RPMI8226 (cell line): ENCODE measurements at regions not wholly inside any gene's neighbourhood (a gene's known extent, or its start where the extent isn't known, plus 50 kb on each side); places are given as distances from the start of the nearest gene placed in this dataset.

Source experiments
- DNase-seq: peaks from one replicate; pipeline ENCODE4 v3.0.0-alpha.2; 2015

DNA sequence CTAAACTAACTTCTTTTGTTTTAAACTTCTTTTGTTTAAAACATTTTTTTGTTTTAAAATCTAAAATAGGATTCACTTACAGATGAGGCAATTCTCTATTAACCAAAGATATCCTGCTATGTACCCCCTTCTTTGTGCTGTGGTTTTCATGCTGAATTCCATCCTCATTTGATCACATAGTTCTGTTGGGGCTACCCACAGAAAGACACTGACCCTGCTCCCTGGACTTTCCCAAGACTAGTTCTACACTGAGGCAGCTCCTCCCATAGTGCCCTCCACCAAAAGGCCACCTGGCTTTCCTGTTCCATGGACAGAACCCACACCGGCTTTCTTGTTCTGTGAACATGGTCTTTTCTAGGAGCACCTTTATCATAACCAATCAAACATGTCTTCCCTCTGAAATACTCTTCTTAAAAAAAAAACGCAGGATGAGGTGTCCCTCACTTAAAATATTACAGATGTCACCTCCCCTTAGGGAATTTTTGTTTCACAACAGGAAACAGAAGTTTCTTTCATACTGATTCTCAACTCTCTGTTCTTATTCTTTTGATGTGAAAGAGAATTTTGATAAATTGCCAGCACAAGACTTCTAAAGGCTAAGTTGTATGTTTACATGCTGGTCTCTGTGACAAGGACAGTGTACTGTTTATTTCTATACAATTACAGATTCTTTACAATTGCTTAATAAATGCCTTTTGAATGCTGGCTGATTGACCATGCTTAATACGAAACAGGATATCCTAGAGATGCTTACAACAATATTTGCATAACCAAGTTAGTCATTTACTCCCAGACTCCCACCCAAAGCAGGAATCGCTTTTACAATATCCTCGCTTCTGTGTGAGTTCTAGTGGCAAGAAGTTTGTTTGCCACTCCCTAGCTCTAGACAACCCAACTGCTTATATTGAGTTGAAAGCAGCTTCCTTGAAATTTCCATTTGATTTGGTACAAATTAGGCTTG lies 300.4 kb downstream of the DTWD2 start:
- no peak for DNase-seq

DNA sequence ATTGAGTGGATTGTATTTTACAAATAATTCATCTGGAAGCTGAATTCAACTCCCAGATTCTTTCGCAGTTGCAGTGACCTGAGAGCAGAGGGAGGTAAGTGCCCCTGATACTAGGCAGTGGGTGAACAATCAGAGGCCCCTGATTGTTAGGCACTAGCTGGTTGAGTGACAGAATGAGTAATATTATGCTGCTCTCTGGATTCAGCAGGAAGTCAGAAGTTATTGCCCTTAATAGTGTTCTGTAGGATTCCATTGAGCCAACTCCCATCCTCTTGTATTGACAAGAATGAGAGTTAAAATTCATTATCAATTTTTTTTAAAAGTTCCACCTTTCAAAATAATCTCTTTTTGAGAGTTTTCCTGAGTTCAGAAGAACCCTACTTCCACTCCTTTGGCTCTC lies 301.2 kb downstream of the DTWD2 start:
- no peak for DNase-seq

DNA sequence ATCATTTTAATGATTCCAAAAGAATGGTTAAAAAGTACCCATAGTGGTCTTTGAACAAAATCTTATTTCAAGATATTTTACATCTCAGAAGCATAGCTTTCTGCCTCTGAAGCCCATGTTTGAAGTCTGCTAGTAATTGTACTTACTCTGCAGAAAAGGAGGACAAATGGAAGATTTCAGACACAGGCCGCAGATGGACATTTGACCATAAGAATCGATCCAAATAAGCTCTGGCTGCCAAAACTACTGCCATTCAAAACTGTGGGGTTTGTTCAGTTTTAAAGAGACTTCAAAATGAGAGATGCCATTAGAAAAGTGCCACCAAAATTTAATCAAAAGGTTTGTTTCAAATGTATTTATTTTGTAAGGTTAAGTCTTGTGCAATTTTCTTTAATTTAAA lies 306.7 kb downstream of the DTWD2 start:
- DNase-seq: no peak

DNA sequence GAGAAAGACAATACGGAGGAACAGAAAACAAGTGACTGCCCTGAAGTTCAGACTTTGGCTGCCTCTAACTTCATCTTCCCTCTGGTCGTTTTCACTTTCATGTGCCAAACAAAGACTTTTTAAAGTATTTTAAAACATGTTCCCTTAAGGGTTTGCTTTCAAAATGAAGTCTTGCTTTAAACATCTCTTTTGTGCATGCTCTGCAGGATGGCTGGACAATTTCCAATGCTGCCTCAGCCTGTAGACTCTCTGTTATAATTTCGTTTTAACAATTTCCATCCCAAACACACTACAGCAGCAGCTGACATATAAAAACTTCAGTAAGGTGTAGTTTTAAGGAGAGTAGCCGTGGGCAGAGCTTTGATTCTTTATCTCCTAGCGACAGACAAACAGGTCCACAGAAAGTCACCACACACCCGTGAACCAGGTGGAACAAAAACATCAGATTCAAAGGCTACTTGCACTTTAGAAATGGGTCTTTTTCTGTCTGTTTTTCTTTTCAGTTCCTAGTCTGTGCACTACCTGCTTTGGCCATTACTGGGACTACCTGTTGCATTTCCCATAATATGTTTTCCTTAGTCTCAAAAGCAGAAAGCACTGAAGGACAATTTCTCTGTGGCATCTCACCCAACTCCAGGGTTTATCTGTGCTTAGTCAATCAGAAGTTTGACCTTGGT lies 308.9 kb downstream of the DTWD2 start:
- DNase-seq: no peak

DNA sequence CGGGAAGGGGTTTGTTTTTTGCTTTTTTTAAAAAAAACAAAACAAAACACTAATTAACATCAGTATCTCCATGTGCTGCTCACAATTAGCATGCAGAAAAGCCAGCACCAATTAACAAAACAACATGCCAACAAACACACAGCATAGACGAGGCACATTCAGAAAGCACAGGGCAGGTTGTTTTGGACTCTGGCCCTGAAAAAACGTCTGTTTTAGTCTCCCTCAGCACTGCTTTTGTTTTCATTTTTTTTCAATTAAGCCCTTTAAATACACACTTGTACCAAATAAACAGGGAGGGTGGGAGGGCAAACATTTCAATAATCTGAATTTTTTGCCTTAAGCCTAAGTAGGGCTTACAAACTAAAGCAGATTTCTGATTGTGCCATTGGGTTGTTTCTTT lies 309.6 kb downstream of the DTWD2 start:
- DNase-seq: no peak

DNA sequence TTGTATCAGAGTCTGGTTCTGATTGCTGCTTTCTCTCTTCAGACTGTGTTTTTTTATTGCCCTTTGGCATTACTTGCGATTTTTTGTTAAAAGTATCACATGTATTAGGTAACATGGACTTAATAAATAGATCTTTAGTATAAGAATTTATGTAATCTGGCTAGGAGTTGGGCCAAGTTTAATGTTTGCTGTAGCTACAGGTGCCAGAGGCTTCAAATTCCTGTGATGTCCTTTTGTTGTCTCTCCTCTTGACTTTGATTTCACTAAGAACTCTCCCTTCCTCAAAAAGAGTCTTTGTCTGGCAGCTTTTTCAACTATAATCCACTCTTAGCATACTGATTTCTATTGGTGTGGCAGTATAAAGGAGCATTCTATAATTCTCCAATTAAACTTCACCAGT lies 313.1 kb downstream of the DTWD2 start:
- no peak for DNase-seq

DNA sequence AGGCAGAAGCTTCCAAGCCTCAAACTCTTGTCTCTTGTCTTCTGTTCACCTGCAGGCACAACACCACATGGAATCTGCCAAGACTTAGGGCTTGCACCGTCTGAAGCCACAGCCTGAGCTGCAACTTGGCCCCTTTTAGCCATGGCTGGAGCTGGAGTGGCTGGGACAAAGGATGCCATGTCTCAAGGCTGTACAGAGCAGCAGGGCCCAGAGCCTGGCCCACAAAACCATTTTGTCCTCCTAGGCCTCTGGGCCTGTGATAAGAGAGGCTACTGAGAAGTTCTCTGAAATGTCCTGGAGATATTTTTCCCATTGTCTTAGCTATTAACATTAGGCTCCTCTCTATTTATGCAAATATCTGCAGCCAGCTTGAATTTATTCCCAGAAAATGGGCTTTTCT lies 330.8 kb downstream of the DTWD2 start:
- no peak for DNase-seq

DNA sequence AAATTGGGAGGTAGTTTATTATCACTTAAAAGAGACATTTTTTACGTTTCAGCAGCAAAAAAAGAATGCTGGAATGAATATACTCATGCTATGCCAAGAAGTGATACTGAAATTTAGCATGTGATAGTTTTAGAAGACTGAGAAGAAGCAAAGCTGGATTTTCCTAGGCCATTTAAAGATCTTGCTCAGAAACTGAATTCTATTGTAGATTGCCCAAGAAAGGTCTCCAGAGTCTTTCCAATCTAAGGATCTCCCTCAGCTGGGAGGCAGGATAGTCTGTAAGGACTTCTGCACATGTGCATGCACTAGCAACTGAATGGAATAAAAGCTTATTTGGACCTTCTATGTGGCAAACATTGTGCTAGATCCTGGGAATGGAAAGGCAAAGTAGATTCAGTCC lies 334.5 kb downstream of the DTWD2 start:
- DNase-seq: no peak

DNA sequence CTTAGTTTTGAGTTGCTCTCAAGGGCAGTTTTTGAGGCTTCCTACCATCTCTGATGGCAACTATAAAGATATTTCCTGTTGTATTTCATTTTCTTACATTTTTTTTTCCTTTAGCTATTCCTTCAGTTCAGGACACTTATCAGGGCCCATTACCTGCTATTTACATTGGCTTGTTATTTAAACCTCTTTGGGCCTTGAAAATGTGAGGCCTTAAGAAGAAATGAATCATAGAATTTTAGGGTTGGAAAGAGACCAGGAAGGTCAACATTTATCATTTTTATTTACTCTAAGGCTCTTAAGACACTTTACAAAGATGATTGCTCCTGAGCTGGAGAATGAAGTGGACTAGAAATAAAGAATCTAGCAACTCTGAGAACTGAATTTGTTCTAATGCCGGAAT lies 335.2 kb downstream of the DTWD2 start:
- DNase-seq: no peak

DNA sequence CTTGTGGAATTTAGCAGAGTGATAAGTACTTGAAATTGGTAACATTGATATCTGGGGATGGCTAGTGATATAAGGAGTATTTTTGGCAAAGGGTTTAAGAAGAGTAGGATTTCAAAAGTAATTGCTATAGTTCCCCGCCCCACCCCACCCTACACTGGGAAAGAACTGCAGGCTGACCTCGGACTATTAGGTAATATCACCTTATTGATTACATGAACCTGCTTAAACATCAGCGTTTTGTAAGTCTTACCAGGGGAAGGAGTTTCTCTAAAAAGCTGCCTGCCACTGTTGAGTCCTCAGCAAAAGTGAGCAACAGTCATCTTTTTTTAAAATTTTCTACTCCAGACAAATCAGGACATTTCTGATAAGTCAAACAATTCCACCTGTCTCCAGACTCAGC lies 337.3 kb downstream of the DTWD2 start:
- no peak for DNase-seq

DNA sequence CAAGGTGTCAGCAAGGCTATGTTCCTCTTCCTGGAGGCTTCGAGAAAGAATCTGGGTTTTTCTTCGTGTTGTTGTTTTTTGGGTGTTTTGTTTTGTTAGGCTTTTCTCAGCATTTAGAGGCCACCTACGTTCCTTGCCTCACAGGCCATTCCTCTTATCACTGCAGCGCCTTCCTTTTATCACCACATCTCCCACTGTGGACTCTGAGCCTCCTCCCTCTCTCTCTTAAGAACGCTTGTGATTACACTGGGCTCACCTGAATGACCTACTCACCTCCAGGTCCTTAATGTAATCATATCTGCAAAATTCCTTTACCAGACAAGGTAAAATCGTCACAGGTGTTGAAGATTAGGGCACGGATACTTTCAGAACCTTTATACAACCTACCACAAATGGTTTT lies 340.8 kb downstream of the DTWD2 start:
- no peak for DNase-seq

DNA sequence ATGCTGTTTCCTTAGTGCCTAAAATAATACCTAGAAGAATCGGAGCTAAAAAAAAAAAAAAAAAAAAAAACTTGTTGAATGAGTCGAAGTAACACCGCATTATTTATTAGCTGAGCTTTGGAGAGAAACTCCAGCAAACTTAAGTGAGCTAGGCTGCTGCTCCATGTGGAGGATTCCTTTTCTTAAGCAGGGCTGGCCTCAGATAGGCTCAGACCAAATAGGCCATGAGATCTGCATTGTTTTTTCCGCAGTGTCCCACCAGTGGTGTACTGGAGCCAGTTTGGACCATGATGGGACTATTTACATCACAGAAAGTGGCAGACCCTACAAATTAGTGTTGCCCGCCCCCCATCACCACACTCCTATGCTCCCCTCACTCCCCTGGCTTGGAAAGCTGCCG lies 341.4 kb downstream of the DTWD2 start:
- DNase-seq: no peak

DNA sequence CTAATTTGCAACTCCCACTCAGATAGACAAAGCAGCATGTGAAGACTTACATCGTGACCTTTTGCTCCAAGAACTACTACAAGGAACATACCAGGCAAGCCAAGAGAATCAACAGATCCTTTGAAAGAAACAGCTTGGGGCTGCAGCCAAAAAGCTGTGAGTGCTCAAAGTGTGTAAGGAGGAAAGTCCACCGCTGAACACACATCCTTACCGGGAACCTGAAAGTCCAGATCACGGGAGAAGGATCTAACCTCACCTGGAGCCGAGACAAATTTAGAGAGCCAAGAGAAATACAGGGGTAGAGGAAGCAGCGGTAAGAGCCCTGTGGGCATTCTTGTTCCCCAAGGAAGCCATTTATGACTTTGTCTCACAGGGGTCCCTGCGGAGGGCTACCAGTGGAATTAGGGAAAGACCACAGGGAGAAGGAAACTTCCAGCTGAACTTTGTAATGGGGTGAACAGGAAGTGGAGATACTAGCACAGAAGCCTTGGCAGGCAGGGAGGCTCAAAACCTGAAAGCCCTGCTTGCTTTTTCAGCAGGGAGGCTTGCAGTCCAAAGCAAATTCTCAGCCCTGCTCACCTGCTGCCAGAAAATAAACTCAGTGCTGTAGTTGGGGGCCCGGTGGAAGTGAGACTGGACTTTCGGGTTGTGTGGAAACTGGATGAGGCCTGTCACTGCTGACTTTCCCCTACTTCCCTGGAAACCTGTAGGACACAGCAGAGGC lies 350.2 kb downstream of the DTWD2 start:
- no peak for DNase-seq

DNA sequence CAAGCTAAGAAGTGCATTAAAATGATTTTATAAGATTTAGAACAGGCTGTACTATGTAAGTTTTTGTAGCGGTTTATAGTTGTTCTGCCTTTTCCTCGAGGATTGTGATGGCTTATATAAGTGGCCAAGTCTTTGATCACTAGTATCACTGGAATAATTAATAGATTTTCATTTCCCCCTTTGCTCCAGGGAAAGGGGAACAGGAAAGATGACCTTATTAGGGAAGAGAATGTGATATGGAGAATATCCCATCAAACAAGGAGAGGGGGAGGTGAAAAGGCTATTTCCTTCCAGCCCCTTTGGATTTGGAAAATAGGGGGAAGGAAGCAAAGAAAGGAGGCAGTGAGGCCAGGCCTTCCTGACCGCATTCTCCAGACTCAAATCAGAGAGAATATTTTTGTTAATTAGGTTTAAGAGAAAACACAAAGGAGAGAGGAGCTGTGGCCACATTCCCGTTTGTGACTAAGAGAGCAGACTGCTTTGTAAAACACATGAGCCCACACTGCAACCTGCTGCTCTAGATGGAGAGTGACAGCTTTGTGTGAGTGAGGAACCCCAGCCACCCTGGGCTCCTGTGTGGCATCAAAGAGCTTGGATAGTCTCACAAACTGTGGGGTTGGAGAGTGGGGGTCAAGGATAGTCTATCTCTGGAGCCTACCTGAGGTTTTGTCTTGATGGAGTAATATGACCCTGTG lies 359.5 kb downstream of the DTWD2 start:
- no peak for DNase-seq

DNA sequence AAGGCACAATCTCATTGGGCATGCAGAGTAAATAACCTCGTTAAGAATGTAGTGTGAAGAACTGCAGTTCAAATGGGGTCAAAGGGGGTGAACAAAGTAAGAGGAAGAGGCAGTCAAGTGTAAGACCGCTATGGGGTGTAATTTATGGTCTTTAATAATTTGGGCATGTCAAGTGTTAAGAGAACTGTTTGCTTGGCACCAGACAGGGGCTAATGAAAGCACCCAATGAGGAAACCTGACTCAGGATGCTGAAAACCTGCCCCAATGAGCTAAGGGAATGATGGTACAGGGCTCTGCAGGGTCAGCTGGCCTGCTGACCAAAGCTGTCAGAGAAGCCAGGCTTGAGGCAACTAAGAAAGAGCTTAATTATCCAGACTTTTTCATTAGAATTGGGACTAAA lies 368.1 kb downstream of the DTWD2 start:
- DNase-seq: no peak

DNA sequence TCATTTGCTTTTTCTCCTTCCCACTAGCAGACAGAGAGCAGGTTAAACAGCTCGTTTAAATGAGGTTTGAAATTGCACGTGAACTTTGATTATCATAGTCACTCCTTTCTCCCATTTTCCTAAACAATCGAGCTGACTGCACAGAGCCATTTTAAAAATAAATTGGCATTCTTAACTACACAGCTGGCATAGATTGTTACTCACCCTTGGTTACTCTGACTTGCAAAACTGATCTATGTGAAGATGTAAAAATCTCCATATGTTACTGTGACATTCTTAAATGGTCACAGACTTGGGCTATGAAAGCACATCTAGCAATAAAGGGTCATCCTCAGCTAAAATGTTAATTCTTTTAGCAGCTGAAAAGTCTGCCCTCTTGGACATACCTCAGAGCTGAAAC lies 368.5 kb downstream of the DTWD2 start:
- DNase-seq: no peak

DNA sequence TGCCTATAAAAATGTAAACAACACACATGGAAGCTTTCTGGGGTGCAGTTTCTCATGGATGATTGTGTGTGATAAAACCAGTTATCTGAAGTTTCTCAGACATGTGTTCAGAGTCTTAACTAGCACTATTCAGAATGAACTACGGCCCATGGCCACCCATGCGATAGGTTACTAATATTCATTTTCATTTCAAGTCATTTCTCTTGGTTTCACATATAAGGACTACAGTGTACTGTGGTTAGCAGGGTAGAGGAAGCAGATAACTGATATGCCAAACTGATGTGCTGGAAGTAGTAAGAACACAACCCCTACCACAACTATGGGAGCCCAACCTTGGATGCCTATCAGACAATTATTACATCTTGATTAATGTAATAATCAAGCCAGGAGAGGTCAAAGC lies 372.1 kb downstream of the DTWD2 start:
- DNase-seq: no peak

DNA sequence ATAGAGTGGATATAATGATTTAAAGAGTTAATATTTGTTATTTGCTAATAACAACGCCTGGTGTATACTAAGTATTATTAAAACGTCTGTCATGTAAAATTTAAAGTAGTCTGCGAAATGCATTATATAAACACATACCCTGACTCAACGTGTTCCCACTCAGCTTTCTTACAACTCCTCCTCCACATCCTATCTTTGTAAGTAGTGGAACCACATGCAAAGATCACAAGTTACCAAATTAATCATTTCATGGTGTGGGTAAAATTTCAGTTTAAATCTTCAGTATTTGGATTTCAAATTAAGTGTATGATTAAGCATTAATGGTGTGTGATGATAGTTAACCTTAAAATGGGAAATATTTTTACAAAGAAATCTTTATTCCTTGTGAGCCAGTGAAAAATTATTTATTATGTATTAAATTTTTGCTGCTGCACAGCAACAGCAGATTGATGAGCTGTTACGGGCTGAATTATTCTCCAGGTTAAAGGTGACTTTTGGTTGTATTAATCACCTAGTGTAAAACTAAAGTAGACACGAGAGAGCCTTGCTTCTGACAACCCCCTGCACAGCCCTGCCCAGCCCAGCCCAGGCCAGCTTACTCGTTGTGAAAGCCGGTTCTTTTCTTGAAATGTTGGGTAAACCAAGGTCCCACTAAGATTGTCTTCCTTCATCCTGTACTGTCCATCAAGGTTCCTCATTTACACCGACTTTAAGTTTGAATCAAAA lies 373.5 kb downstream of the DTWD2 start:
- no peak for DNase-seq

DNA sequence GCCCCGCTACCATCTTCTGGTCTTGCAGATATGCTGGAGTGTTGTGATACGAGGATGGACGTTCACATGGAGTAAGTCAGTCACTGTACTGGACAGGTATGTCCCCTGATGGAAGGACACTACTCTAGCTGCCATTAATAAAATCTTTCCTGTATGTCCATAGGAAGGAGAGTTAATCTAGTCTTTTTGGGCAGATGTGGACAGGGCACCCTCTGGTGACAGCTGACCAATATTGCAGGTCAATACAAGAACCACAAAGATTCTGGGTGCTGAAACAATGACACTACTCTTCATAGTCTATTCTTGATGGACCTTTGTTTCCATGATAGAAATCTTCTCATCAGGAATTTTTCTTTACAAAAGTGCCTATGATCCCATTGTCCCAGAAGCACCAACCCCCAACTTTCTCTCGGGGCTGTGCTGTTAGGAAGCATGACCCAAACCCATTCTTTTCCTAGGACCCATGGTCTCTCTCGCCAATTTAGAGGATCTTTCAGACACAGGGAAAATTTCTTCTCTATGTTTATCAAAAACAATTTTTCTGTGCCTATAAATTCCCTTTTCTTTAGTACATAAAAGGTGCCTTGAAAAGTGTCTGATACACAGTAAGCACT lies 376.9 kb downstream of the DTWD2 start:
- DNase-seq: no peak

DNA sequence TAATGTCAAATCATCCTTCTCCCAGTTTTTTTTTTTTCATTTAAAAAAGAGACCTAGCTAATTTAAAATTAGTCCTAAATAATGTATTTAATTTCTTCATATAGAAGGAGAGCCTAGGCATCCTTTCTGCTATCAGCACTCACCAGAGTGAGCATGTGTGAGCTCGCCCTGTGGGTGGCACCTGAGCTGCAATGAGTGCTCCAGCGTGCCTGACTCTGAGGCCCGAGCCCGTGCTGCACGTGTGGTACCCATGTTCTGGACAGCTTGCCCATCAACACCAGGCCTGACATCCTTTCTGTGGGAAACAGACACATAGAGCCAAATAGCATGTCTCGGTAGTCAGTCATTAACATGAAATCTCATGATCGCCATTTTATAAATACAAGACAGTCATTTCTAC lies 381.4 kb downstream of the DTWD2 start:
- no peak for DNase-seq

DNA sequence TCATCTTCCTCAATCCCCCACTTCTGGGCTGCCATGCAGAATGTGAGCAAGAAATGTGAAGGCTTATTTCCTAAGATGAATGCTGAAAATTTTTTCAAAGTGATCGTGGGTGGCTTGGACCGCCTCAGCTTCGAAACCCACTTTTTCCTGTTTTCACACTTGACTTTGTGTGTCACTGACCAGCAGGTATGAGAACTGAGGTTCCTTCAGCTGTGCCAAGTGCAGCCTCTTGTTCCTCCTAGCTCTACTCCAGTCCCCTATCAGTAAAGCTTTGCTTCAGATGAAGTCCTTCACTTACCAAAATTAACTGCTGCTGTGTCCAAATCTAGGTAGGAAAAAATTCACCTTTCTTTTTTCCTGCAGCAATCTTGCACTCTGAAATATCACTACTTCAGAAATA lies 382.6 kb downstream of the DTWD2 start:
- no peak for DNase-seq

DNA sequence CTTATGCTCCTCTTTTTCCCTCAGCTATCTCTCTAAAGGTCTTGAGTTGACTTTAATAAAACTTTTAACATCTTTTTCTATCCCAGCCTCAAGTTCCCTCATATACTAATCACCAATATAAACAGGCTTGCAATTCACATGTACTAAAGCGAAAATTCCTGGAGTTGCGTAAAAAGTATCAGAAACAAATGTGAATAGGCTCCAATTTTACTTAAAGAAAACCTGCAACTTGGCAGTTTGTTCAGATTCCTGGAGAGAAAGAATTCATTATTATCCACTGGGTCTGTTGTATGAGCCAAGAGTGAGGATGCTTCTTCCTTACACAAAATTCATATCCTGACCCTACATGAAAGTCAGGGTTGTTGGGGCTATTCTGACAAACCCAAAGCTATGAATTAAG lies 384.2 kb downstream of the DTWD2 start:
- no peak for DNase-seq
